GM23338 (cell line): ENCODE measurements at regions not wholly inside any gene's neighbourhood (a gene's known extent, or its start where the extent isn't known, plus 50 kb on each side); places are given as distances from the start of the nearest gene placed in this dataset.

Experiments used
- ATAC-seq: fragments of 200-7000 bp; cut with Tn5 transposase; 3 replicates; pipeline ENCODE4 v1.9.1; 2020
- DNase-seq: peaks from one replicate; pipeline ENCODE4 v3.0.0-alpha.2; 2015; ENCODE audit warnings: low spot score
- H2AFZ ChIP-seq: fragments of 200-600 bp; sonication (generic); 2 replicates; pipeline ENCODE4 v1.8.0; 2016; ENCODE audit warnings: antibody characterized with exemption, mild to moderate bottlenecking, moderate library complexity
- H3F3A ChIP-seq: fragments of 200-600 bp; sonication (generic); replicated peaks from 2 replicates; pipeline ENCODE4 v1.8.0; 2017; ENCODE audit warnings: antibody characterized with exemption, mixed run types, low read depth
- H3K27ac ChIP-seq: fragments of 200-600 bp; sonication (generic); 2 replicates; pipeline ENCODE4 v1.6.1; 2016; ENCODE audit warnings: low read depth
- H3K27me3 ChIP-seq: fragments of 200-600 bp; sonication (generic); 2 replicates; pipeline ENCODE4 v1.8.0; 2016; ENCODE audit warnings: mild to moderate bottlenecking, mixed run types, moderate library complexity; ENCODE audit not compliant: insufficient read depth
- H3K36me3 ChIP-seq: fragments of 200-600 bp; sonication (generic); 2 replicates; pipeline ENCODE4 v1.8.0; 2016; ENCODE audit warnings: mild to moderate bottlenecking; ENCODE audit not compliant: insufficient read depth
- H3K4me1 ChIP-seq: fragments of 200-600 bp; sonication (generic); 2 replicates; pipeline ENCODE4 v1.8.0; 2016; ENCODE audit warnings: mild to moderate bottlenecking, moderate library complexity; ENCODE audit not compliant: insufficient read depth
- H3K4me2 ChIP-seq: fragments of 200-600 bp; sonication (generic); 2 replicates; pipeline ENCODE4 v1.7.1; 2017; ENCODE audit warnings: mixed run types
- H3K4me3 ChIP-seq: fragments of 200-600 bp; sonication (generic); 2 replicates; pipeline ENCODE4 v1.6.1; 2016; ENCODE audit warnings: mixed run types
- H3K79me2 ChIP-seq: fragments of 200-600 bp; sonication (generic); replicated peaks from 2 replicates; pipeline ENCODE4 v1.8.0; 2017; ENCODE audit warnings: mild to moderate bottlenecking; ENCODE audit not compliant: insufficient read depth
- H3K9me2 ChIP-seq: fragments of 200-600 bp; sonication (generic); 2 replicates; pipeline ENCODE4 v1.8.0; 2017; ENCODE audit not compliant: insufficient read depth
- H4K20me1 ChIP-seq: fragments of 200-600 bp; sonication (generic); replicated peaks from 2 replicates; pipeline ENCODE4 v1.8.0; 2017; ENCODE audit warnings: mild to moderate bottlenecking; ENCODE audit not compliant: insufficient read depth
- H3K27ac Mint-ChIP-seq: 2 replicates; pipeline ENCODE4 v1.8.0; 2020; ENCODE audit warnings: inconsistent platforms, mild to moderate bottlenecking, moderate library complexity, mixed read lengths
- H3K27me3 Mint-ChIP-seq: 3 replicates; pipeline ENCODE4 v1.8.0; 2022; ENCODE audit warnings: low read depth, mild to moderate bottlenecking, moderate library complexity, mixed read lengths, inconsistent platforms; ENCODE audit not compliant: insufficient read depth, poor library complexity
- H3K36me3 Mint-ChIP-seq: 3 replicates; pipeline ENCODE4 v1.8.0; 2021; ENCODE audit warnings: low read depth, mild to moderate bottlenecking, inconsistent platforms, moderate library complexity, mixed read lengths
- H3K4me1 Mint-ChIP-seq: 3 replicates; pipeline ENCODE4 v1.8.0; 2020; ENCODE audit warnings: mild to moderate bottlenecking, inconsistent platforms, mixed read lengths
- H3K4me3 Mint-ChIP-seq: 3 replicates; pipeline ENCODE4 v1.8.0; 2021; ENCODE audit warnings: moderate library complexity, mild to moderate bottlenecking, inconsistent platforms, mixed read lengths
- H3K9me3 Mint-ChIP-seq: 3 replicates; pipeline ENCODE4 v1.8.0; 2020; ENCODE audit warnings: moderate library complexity, mild to moderate bottlenecking, inconsistent platforms, mixed read lengths
- CREB1 ChIP-seq: fragments of 250-450 bp; sonication (Bioruptor Pico); IDR thresholded peaks from 2 replicates; pipeline ENCODE4 v1.5.0; 2020; ENCODE audit warnings: low read depth, mild to moderate bottlenecking, moderate library complexity
- EZH2 ChIP-seq: fragments of 200-600 bp; sonication (generic); IDR thresholded peaks from one replicate; pipeline ENCODE4 v1.8.0; 2017; ENCODE audit warnings: antibody characterized with exemption, mild to moderate bottlenecking, low read depth; ENCODE audit not compliant: unreplicated experiment
- NANOG ChIP-seq: IDR thresholded peaks from 2 replicates; pipeline ENCODE4 v1.6.1; 2016; ENCODE audit warnings: antibody characterized with exemption, borderline replicate concordance
- POLR2AphosphoS5 ChIP-seq: IDR thresholded peaks from 2 replicates; pipeline ENCODE4 v1.6.1; 2016; ENCODE audit warnings: antibody characterized with exemption, low read depth
- ZNF114 ChIP-seq: fragments of 250-450 bp; sonication (Bioruptor Pico); IDR thresholded peaks from 2 replicates; pipeline ENCODE4 v1.5.0; 2020; ENCODE audit warnings: mild to moderate bottlenecking, moderate library complexity
- TF ChIP-seq, protein P1 (sequence below), 2 experiments: fragments of 200-600 bp in 1 of 2; sonication (generic) in 1 of 2; conservative IDR thresholded peaks; 2 replicates each; pipeline versions ENCODE4 v1.5.1 to v1.6.1; 2016 to 2017; ENCODE audit warnings: antibody characterized with exemption in 2 of 2, low read depth in 2 of 2, mild to moderate bottlenecking in 2 of 2, moderate library complexity in 1 of 2
- TF ChIP-seq, protein P2 (sequence below): fragments of 250-450 bp; sonication (Bioruptor Pico); IDR thresholded peaks from 2 replicates; pipeline ENCODE4 v1.5.0; 2020; ENCODE audit warnings: mild to moderate bottlenecking, moderate library complexity

DNA sequence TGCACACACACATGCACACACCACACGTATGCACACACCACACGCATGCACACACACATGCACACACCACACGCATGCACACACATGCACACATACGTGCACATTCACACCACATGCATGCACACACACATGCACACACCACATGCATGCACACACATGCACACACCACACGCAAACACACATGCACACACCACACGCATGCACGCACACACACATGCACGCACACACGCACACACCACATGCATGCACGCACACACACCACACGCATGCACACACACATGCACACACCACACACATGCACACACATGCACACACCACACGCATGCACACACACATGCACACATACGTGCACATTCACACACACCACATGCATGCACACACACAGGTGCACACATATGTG lies 169.8 kb upstream of the SALL3 start:
- no peak overlapping the region for H3K4me2 ChIP-seq
- TF ChIP-seq NANOG: no peak
- H3K27ac ChIP-seq: no peak overlapping the region
- peaks cover 3% of the 10 kb centered on the region for H3K27me3 Mint-ChIP-seq
- H3F3A ChIP-seq: peaks cover 7% of the 10 kb centered on the region
- H3K79me2 ChIP-seq: no peaks in the 10 kb centered on the region
- H3K9me2 ChIP-seq: no peaks in the 10 kb centered on the region
- H3K9me3 Mint-ChIP-seq: peaks cover 100% of the 10 kb centered on the region
- H3K36me3 ChIP-seq: no peaks in the 10 kb centered on the region
- H3K4me3 Mint-ChIP-seq: no peak overlapping the region
- H3K4me3 ChIP-seq: no peak overlapping the region
- no peaks in the 10 kb centered on the region for H3K27me3 ChIP-seq
- no peak overlapping the region for H3K27ac Mint-ChIP-seq
- ATAC-seq: no peak
- H2AFZ ChIP-seq: no peak overlapping the region
- no peaks in the 10 kb centered on the region for H3K4me1 ChIP-seq
- DNase-seq: no peak
- H3K36me3 Mint-ChIP-seq: peaks cover 53% of the 10 kb centered on the region
- H3K4me1 Mint-ChIP-seq: no peaks in the 10 kb centered on the region
- no peaks in the 10 kb centered on the region for H4K20me1 ChIP-seq

DNA sequence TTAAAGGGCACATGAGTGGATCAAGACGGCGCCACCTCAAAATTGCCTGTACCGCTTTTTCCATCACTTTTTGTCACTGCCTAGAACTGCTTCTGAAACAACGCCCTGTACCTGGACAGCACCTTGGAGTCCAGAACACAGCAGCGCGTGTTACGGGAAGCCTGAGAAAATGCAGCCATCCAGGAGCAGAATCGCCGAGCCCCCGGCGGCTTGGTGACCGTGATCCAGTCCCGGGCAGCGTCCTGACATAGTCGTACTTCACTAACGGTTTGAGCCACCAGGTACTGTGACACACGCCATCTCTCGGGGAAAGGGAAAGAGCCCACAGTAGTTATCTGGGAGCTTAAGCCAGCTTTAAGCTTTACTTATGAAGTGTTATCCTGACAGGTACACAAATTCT lies 168.9 kb upstream of the SALL3 start:
- Histone ChIP-seq H3K4me2 (no peak overlapping the region), H2AFZ (no peak overlapping the region), H3K9me2 (no peaks in the 10 kb centered on the region), H3K79me2 (no peaks in the 10 kb centered on the region), H3K36me3 (no peaks in the 10 kb centered on the region), H3K4me3 (no peak overlapping the region), H3K4me1 (no peaks in the 10 kb centered on the region), H3K27ac (no peak overlapping the region), H4K20me1 (no peaks in the 10 kb centered on the region), H3F3A (peaks cover 7% of the 10 kb centered on the region), H3K27me3 (no peaks in the 10 kb centered on the region)
- H3K4me3 Mint-ChIP-seq: no peak overlapping the region
- no peak overlapping the region for H3K27ac Mint-ChIP-seq
- no peaks in the 10 kb centered on the region for H3K4me1 Mint-ChIP-seq
- TF ChIP-seq CREB1 (CRISPR knock-in tag) (no peak), POLR2AphosphoS5 (no peak), EZH2 (no peak), ZNF114 (CRISPR knock-in tag) (no peak)
- TF ChIP-seq, protein P1, sequence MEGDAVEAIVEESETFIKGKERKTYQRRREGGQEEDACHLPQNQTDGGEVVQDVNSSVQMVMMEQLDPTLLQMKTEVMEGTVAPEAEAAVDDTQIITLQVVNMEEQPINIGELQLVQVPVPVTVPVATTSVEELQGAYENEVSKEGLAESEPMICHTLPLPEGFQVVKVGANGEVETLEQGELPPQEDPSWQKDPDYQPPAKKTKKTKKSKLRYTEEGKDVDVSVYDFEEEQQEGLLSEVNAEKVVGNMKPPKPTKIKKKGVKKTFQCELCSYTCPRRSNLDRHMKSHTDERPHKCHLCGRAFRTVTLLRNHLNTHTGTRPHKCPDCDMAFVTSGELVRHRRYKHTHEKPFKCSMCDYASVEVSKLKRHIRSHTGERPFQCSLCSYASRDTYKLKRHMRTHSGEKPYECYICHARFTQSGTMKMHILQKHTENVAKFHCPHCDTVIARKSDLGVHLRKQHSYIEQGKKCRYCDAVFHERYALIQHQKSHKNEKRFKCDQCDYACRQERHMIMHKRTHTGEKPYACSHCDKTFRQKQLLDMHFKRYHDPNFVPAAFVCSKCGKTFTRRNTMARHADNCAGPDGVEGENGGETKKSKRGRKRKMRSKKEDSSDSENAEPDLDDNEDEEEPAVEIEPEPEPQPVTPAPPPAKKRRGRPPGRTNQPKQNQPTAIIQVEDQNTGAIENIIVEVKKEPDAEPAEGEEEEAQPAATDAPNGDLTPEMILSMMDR (conservative IDR thresholded peaks at IDR 0.05; ENCODE audit: low read depth in 2 of 2): no peak
- TF ChIP-seq, protein P2, sequence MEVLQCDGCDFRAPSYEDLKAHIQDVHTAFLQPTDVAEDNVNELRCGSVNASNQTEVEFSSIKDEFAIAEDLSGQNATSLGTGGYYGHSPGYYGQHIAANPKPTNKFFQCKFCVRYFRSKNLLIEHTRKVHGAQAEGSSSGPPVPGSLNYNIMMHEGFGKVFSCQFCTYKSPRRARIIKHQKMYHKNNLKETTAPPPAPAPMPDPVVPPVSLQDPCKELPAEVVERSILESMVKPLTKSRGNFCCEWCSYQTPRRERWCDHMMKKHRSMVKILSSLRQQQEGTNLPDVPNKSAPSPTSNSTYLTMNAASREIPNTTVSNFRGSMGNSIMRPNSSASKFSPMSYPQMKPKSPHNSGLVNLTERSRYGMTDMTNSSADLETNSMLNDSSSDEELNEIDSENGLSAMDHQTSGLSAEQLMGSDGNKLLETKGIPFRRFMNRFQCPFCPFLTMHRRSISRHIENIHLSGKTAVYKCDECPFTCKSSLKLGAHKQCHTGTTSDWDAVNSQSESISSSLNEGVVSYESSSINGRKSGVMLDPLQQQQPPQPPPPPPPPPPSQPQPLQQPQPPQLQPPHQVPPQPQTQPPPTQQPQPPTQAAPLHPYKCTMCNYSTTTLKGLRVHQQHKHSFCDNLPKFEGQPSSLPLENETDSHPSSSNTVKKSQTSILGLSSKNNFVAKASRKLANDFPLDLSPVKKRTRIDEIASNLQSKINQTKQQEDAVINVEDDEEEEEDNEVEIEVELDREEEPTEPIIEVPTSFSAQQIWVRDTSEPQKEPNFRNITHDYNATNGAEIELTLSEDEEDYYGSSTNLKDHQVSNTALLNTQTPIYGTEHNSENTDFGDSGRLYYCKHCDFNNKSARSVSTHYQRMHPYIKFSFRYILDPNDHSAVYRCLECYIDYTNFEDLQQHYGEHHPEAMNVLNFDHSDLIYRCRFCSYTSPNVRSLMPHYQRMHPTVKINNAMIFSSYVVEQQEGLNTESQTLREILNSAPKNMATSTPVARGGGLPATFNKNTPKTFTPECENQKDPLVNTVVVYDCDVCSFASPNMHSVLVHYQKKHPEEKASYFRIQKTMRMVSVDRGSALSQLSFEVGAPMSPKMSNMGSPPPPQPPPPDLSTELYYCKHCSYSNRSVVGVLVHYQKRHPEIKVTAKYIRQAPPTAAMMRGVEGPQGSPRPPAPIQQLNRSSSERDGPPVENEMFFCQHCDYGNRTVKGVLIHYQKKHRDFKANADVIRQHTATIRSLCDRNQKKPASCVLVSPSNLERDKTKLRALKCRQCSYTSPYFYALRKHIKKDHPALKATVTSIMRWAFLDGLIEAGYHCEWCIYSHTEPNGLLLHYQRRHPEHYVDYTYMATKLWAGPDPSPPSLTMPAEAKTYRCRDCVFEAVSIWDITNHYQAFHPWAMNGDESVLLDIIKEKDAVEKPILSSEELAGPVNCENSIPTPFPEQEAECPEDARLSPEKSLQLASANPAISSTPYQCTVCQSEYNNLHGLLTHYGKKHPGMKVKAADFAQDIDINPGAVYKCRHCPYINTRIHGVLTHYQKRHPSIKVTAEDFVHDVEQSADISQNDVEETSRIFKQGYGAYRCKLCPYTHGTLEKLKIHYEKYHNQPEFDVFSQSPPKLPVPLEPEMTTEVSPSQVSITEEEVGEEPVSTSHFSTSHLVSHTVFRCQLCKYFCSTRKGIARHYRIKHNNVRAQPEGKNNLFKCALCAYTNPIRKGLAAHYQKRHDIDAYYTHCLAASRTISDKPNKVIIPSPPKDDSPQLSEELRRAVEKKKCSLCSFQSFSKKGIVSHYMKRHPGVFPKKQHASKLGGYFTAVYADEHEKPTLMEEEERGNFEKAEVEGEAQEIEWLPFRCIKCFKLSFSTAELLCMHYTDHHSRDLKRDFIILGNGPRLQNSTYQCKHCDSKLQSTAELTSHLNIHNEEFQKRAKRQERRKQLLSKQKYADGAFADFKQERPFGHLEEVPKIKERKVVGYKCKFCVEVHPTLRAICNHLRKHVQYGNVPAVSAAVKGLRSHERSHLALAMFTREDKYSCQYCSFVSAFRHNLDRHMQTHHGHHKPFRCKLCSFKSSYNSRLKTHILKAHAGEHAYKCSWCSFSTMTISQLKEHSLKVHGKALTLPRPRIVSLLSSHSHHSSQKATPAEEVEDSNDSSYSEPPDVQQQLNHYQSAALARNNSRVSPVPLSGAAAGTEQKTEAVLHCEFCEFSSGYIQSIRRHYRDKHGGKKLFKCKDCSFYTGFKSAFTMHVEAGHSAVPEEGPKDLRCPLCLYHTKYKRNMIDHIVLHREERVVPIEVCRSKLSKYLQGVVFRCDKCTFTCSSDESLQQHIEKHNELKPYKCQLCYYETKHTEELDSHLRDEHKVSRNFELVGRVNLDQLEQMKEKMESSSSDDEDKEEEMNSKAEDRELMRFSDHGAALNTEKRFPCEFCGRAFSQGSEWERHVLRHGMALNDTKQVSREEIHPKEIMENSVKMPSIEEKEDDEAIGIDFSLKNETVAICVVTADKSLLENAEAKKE: no peak
- H3K9me3 Mint-ChIP-seq: peaks cover 100% of the 10 kb centered on the region
- peaks cover 55% of the 10 kb centered on the region for H3K36me3 Mint-ChIP-seq
- no peak for ATAC-seq
- no peaks in the 10 kb centered on the region for H3K27me3 Mint-ChIP-seq
- DNase-seq: no peak
